Endothelial cell of umbilical vein (primary cell): ENCODE measurements at regions not wholly inside any gene's neighbourhood (a gene's known extent, or its start where the extent isn't known, plus 50 kb on each side); places are given as distances from the start of the nearest gene placed in this dataset.

ENCODE experiments used
- BruUV-seq: library from RNA; stranded (reverse); fragments of 400-500 nt; replicated peaks from 2 replicates; lab custom pipeline; 2021; lab: Mats Ljungman, UMichigan
- CTCF ChIA-PET: fragments of 300-600, 350-600 bp; sonication (Branson Sonifier 250); formaldehyde crosslinking; loops from one replicate; lab custom pipeline; 2021; ENCODE audit warnings: antibody characterized with exemption, inconsistent platforms; lab: Charles Lee
- POLR2A ChIA-PET: fragments of 300-600, 350-600 bp; sonication (Branson Sonifier 250); formaldehyde crosslinking; loops from one replicate; lab custom pipeline; 2021; ENCODE audit warnings: antibody characterized with exemption, inconsistent platforms; lab: Charles Lee
- DNase-seq: peaks from one replicate; pipeline ENCODE4 v3.0.0-alpha.2; 2011; ENCODE audit warnings: low read depth, low spot score
- FAIRE-seq: peaks from 2 replicates; lab custom pipeline; 2011; peaks lifted over from hg19 to GRCh38; lab: Jason Lieb, UNC
- H2AFZ ChIP-seq: 2 replicates; pipeline ENCODE4 v1.6.0; 2012; ENCODE audit warnings: low read depth, low read length, control low read depth, inconsistent platforms
- H3K27ac ChIP-seq: 2 replicates; pipeline ENCODE4 v1.5.1; 2011; ENCODE audit warnings: low read depth, mild to moderate bottlenecking, control low read depth, low read length, moderate library complexity; ENCODE audit not compliant: insufficient read depth
- H3K27me3 ChIP-seq, 2 experiments: 2 replicates each; pipeline versions ENCODE4 v1.6.0 to v1.6.1; 2011; ENCODE audit warnings: low read length in 2 of 2, mixed read lengths in 1 of 2; ENCODE audit not compliant: control insufficient read depth in 2 of 2, insufficient read depth in 2 of 2
- H3K36me3 ChIP-seq, 2 experiments: 2 replicates in 1 of 2; 3 replicates in 1 of 2; pipeline ENCODE4 v1.5.1; 2011; ENCODE audit warnings: low read length in 2 of 2, mild to moderate bottlenecking in 1 of 2, moderate library complexity in 1 of 2; ENCODE audit not compliant: control insufficient read depth in 2 of 2, insufficient read depth in 2 of 2; ENCODE audit errors: extremely low read depth in 1 of 2
- H3K4me1 ChIP-seq: 3 replicates; pipeline ENCODE4 v1.5.1; 2011; ENCODE audit warnings: mild to moderate bottlenecking, low read length; ENCODE audit not compliant: control insufficient read depth, insufficient read depth; ENCODE audit errors: extremely low read depth
- H3K4me2 ChIP-seq: 2 replicates; pipeline ENCODE4 v1.6.1; 2011; ENCODE audit warnings: low read length, control low read depth, mixed read lengths; ENCODE audit not compliant: insufficient read depth
- H3K4me3 ChIP-seq, 3 experiments: fragments of 200-600 bp in 1 of 3; sonication (generic), shearing (Covaris generic) in 1 of 3; replicated peaks in 1 of 3; 2 replicates each; pipeline ENCODE4 v1.5.1; 2011 to 2016; ENCODE audit warnings: control low read depth in 3 of 3, low read length in 3 of 3, mild to moderate bottlenecking in 2 of 3, inconsistent platforms in 1 of 3, low read depth in 1 of 3, moderate library complexity in 1 of 3; ENCODE audit not compliant: insufficient read depth in 1 of 3
- H3K79me2 ChIP-seq: 2 replicates; pipeline ENCODE4 v1.6.0; 2012; ENCODE audit warnings: low read length, inconsistent platforms; ENCODE audit not compliant: control insufficient read depth, insufficient read depth
- H3K9ac ChIP-seq: replicated peaks from 2 replicates; pipeline ENCODE3; 2011; ENCODE audit warnings: low read length, control low read depth; ENCODE audit not compliant: insufficient read depth; ENCODE audit errors: extremely low read depth
- H3K9me1 ChIP-seq: replicated peaks from 3 replicates; pipeline ENCODE4 v1.6.0; 2011; ENCODE audit warnings: mild to moderate bottlenecking, low read length; ENCODE audit not compliant: control insufficient read depth, insufficient read depth; ENCODE audit errors: extremely low read depth
- H3K9me3 ChIP-seq: replicated peaks from 2 replicates; pipeline ENCODE4 v1.5.1; 2012; ENCODE audit warnings: low read length, inconsistent platforms; ENCODE audit not compliant: control insufficient read depth, insufficient read depth
- H4K20me1 ChIP-seq: replicated peaks from 2 replicates; pipeline ENCODE3; 2011; ENCODE audit warnings: mild to moderate bottlenecking, low read length; ENCODE audit not compliant: control insufficient read depth, insufficient read depth; ENCODE audit errors: extremely low read depth
- CTCF ChIP-seq, 2 donors: IDR thresholded peaks; 1 replicate in 1 of 2; 2 replicates in 1 of 2; pipeline ENCODE4 v1.5.1; 2011; ENCODE audit warnings: low read length in 2 of 2, mild to moderate bottlenecking in 2 of 2, moderate library complexity in 2 of 2, control low read depth in 1 of 2, inconsistent platforms in 1 of 2, low read depth in 1 of 2; ENCODE audit not compliant: insufficient read depth in 1 of 2; ENCODE audit errors: extremely low read depth in 1 of 2
- EZH2 ChIP-seq: IDR thresholded peaks from 2 replicates; pipeline ENCODE4 v1.6.1; 2012; ENCODE audit warnings: borderline replicate concordance, low read depth, mild to moderate bottlenecking, moderate library complexity, low read length, inconsistent platforms; ENCODE audit not compliant: severe bottlenecking
- FOS ChIP-seq: IDR thresholded peaks from 2 replicates; pipeline ENCODE4 v1.6.1; 2011; ENCODE audit warnings: mild to moderate bottlenecking, low read length, moderate library complexity, borderline replicate concordance; ENCODE audit not compliant: insufficient read depth
- GATA2 ChIP-seq: IDR thresholded peaks from 2 replicates; pipeline ENCODE4 v1.7.0; 2011; ENCODE audit warnings: low read depth, mild to moderate bottlenecking, moderate library complexity, mixed read lengths, low read length; ENCODE audit not compliant: insufficient read length, insufficient read depth
- JUN ChIP-seq: IDR thresholded peaks from 2 replicates; pipeline ENCODE4 v1.6.1; 2011; ENCODE audit warnings: borderline replicate concordance, low read depth; ENCODE audit not compliant: insufficient read length, insufficient read depth
- MAX ChIP-seq: IDR thresholded peaks from 2 replicates; pipeline ENCODE4 v1.6.1; 2011; ENCODE audit not compliant: insufficient read depth, insufficient read length
- MYC ChIP-seq: IDR thresholded peaks from one replicate; pipeline ENCODE4 v1.6.1; 2011; ENCODE audit warnings: mild to moderate bottlenecking, low read depth, low read length
- POLR2A ChIP-seq: IDR thresholded peaks from 2 replicates; pipeline ENCODE4 v1.6.1; 2012; ENCODE audit warnings: low read depth, mild to moderate bottlenecking, control low read depth, low read length
- POLR2AphosphoS5 ChIP-seq: IDR thresholded peaks from 2 replicates; pipeline ENCODE4 v1.6.1; 2012; ENCODE audit warnings: low read depth, mild to moderate bottlenecking, control low read depth, low read length, moderate library complexity; ENCODE audit not compliant: insufficient read depth
- dilution Hi-C: fragments of 300-500 bp; cut with MboI; formaldehyde crosslinking; loops from one replicate; pipeline ENCODE4 v1.15.0; 2019; ENCODE audit warnings: low sequenced_read_pairs; ENCODE audit not compliant: extremely low pct_ligation_motif_present
- intact Hi-C: fragments of 100-400 bp; cut with micrococcal nuclease; formaldehyde crosslinking; loops from one replicate; pipeline ENCODE4 v1.10.0; 2022

GRCh38 chr4:35835893-35836292 lies 408.4 kb downstream of the ARAP2 start:
- DNase-seq, result no peak
- Histone ChIP-seq H2AFZ (no peak overlapping the region), H3K36me3 (no peaks in the 10 kb centered on the region), H3K9me3 (peaks cover 3% of the 10 kb centered on the region), H3K4me1 (no peaks in the 10 kb centered on the region), H3K4me3 (no peak overlapping the region), H3K27me3 (no peaks in the 10 kb centered on the region), H3K4me2 (no peak overlapping the region), H3K9me1 (no peaks in the 10 kb centered on the region), H4K20me1 (no peaks in the 10 kb centered on the region), H3K79me2 (no peaks in the 10 kb centered on the region), H3K27ac (no peak overlapping the region), H3K9ac (no peak overlapping the region)
- ChIA-PET CTCF (no interaction called here), POLR2A (no interaction called here)
- FAIRE-seq, result no peak
- intact Hi-C loops, result no loop called here
- no TSS peak for BruUV-seq
- dilution Hi-C loops, result no loop called here
- TF ChIP-seq FOS (no peak), POLR2AphosphoS5 (no peak), GATA2 (no peak), CTCF (IDR thresholded peaks at IDR 0.05; ENCODE audit: extremely low read depth in 1 of 2, insufficient read depth in 1 of 2, low read depth in 1 of 2, low read length in 2 of 2) (no peak), MAX (no peak), MYC (no peak), POLR2A (no peak), EZH2 (no peak), JUN (no peak)
